ENCODE measurements at regions not wholly inside any gene's neighbourhood (a gene's known extent, or its start where the extent isn't known, plus 50 kb on each side); places are given as distances from the start of the nearest gene placed in this dataset.

GRCh38 chr12:98416845-98417244, 98.5 kb upstream of the TMPO start:
- TF ChIP-seq POLR2A (IDR thresholded peaks at IDR 0.05) (no peak), CTCF (IDR thresholded peaks at IDR 0.05) (no peak)

Measured in tibial nerve (tissue), 3 donors.